WI38 (cell line): ENCODE measurements at regions not wholly inside any gene's neighbourhood (a gene's known extent, or its start where the extent isn't known, plus 50 kb on each side); places are given as distances from the start of the nearest gene placed in this dataset.
"Not testable (repeated sequence)": the region's sequence is repeated elsewhere in the genome, so short reads cannot be mapped to it uniquely, and the experiment has no call there.

ENCODE experiments used
- H3K4me3 ChIP-seq: 2 replicates; pipeline ENCODE4 v1.5.1; 2011; ENCODE audit warnings: low read depth, mild to moderate bottlenecking, control low read depth, low read length
- CTCF ChIP-seq: IDR thresholded peaks from 2 replicates; pipeline ENCODE4 v1.5.1; 2012; ENCODE audit warnings: low read depth, mild to moderate bottlenecking, control low read depth, low read length

- no peak overlapping the region for H3K4me3 ChIP-seq
- no peak for TF ChIP-seq CTCF
These were observed 1353.4 kb upstream of the GOT2 start for GRCh38 chr16:60087530-60087929.

GRCh38 chr16:60078819-60079218 is 1344.7 kb upstream of the GOT2 start:
- H3K4me3 ChIP-seq: not testable (repeated sequence)

GRCh38 chr16:60077861-60078260 is 1343.7 kb upstream of the GOT2 start:
- H3K4me3 ChIP-seq: no peak overlapping the region
- TF ChIP-seq CTCF: no peak

- TF ChIP-seq CTCF: no peak
- no peak overlapping the region for H3K4me3 ChIP-seq
These were observed 1340.3 kb upstream of the GOT2 start for GRCh38 chr16:60074378-60074777.

- H3K4me3 ChIP-seq: no peak overlapping the region
- no peak for TF ChIP-seq CTCF
These were observed 1339.3 kb upstream of the GOT2 start for GRCh38 chr16:60073376-60073775.

GRCh38 chr16:60064026-60064425 is 1329.9 kb upstream of the GOT2 start:
- TF ChIP-seq CTCF: no peak

GRCh38 chr16:60061396-60061795 is 1327.3 kb upstream of the GOT2 start:
- H3K4me3 ChIP-seq: no peak overlapping the region
- TF ChIP-seq CTCF: no peak

More at GRCh38 chr16:60064026-60064425, 1329.9 kb upstream of the GOT2 start:
- H3K4me3 ChIP-seq: no peak overlapping the region

GRCh38 chr16:60060731-60061130 is 1326.6 kb upstream of the GOT2 start:
- no peak for TF ChIP-seq CTCF
- no peak overlapping the region for H3K4me3 ChIP-seq
